K562 (cell line): ENCODE measurements at regions not wholly inside any gene's neighbourhood (a gene's known extent, or its start where the extent isn't known, plus 50 kb on each side); places are given as distances from the start of the nearest gene placed in this dataset.

Experiments
- ATAC-seq: fragments of 200-7000 bp; cut with Tn5 transposase; 3 replicates; pipeline ENCODE4 v1.9.1; 2020; ENCODE audit warnings: moderate library complexity
- BruUV-seq: library from RNA; stranded (reverse); fragments of 400-500 nt; replicated peaks from 2 replicates; lab custom pipeline; 2021; lab: Mats Ljungman, UMichigan
- CTCF ChIA-PET: fragments of 300-600 bp; formaldehyde crosslinking; extraction: SDS; loops from one replicate; lab custom pipeline; 2021; ENCODE audit warnings: low intra/inter-chr PET ratio; lab: Yijun Ruan, JAX
- POLR2A ChIA-PET: fragments of 300-600, 350-650 bp; sonication (Branson Sonifier 250); formaldehyde crosslinking; extraction: SDS; loops from one replicate; lab custom pipeline; 2021; ENCODE audit warnings: antibody characterized with exemption, inconsistent platforms; lab: Yijun Ruan, JAX
- DNase-seq, 4 experiments: peaks; one replicate each; pipeline versions ENCODE4 v3.0.0 to v3.0.0-alpha.2; 2011 to 2018; ENCODE audit warnings: low spot score in 3 of 4, mixed read lengths in 3 of 4; ENCODE audit errors: extremely low read depth in 1 of 4
- FAIRE-seq: peaks from 2 replicates; lab custom pipeline; 2011; peaks lifted over from hg19 to GRCh38; lab: Jason Lieb, UNC
- H2AFZ ChIP-seq: 2 replicates; pipeline ENCODE4 v1.6.0; 2011; ENCODE audit warnings: low read depth, low read length, control low read depth, inconsistent platforms
- H3K27ac ChIP-seq: fragments of 200-600 bp; 3 replicates; pipeline ENCODE4 v1.8.0; 2011; ENCODE audit warnings: low read depth, mild to moderate bottlenecking, control low read depth, inconsistent platforms, low read length, moderate library complexity, mixed read lengths; ENCODE audit errors: extremely low read depth
- H3K27me3 ChIP-seq, 2 experiments: fragments of 300-600 bp in 1 of 2; 2 replicates in 1 of 2; 3 replicates in 1 of 2; pipeline versions ENCODE4 v1.6.0 to v1.8.0; 2011; ENCODE audit warnings: inconsistent platforms in 2 of 2, low read length in 2 of 2, mild to moderate bottlenecking in 1 of 2, mixed read lengths in 1 of 2, moderate library complexity in 1 of 2; ENCODE audit not compliant: control insufficient read depth in 2 of 2, insufficient read depth in 2 of 2
- H3K36me3 ChIP-seq: fragments of 300-600 bp; 3 replicates; pipeline ENCODE4 v1.8.0; 2011; ENCODE audit warnings: mild to moderate bottlenecking, low read length, inconsistent platforms; ENCODE audit not compliant: control insufficient read depth, insufficient read depth
- H3K4me1 ChIP-seq, 2 experiments: fragments of 200-600 bp in 1 of 2; replicated peaks in 1 of 2; 2 replicates in 1 of 2; 3 replicates in 1 of 2; pipeline versions ENCODE4 v1.5.1 to v1.8.0; 2011; ENCODE audit warnings: inconsistent platforms in 2 of 2, low read length in 2 of 2, mild to moderate bottlenecking in 1 of 2, mixed read lengths in 1 of 2, moderate library complexity in 1 of 2; ENCODE audit not compliant: control insufficient read depth in 2 of 2, insufficient read depth in 2 of 2
- H3K4me2 ChIP-seq: 2 replicates; pipeline ENCODE4 v1.6.1; 2011; ENCODE audit warnings: low read length, control low read depth, inconsistent platforms, mixed read lengths; ENCODE audit not compliant: insufficient read depth
- H3K4me3 ChIP-seq: fragments of 200-600 bp; sonication (generic), shearing (Covaris generic); 2 replicates; pipeline ENCODE4 v1.5.1; 2016; ENCODE audit warnings: control low read depth, inconsistent platforms
- H3K79me2 ChIP-seq: fragments of 200-600 bp; 3 replicates; pipeline ENCODE4 v1.8.0; 2011; ENCODE audit warnings: low read length, inconsistent platforms; ENCODE audit not compliant: control insufficient read depth, insufficient read depth
- H3K9ac ChIP-seq, 2 experiments: 2 replicates each; pipeline versions ENCODE4 v1.6.0 to v1.6.1; 2011; ENCODE audit warnings: low read depth in 2 of 2, low read length in 2 of 2, control low read depth in 1 of 2, inconsistent platforms in 1 of 2, mild to moderate bottlenecking in 1 of 2, mixed read lengths in 1 of 2; ENCODE audit not compliant: insufficient read depth in 1 of 2
- H3K9me1 ChIP-seq: one replicate; pipeline ENCODE4 v1.6.0; 2011; ENCODE audit warnings: inconsistent platforms, mild to moderate bottlenecking, low read length, moderate library complexity; ENCODE audit not compliant: control insufficient read depth, insufficient read depth
- H3K9me3 ChIP-seq: replicated peaks from 2 replicates; pipeline ENCODE4 v1.5.1; 2011; ENCODE audit warnings: low read depth, low read length, inconsistent platforms; ENCODE audit not compliant: control insufficient read depth, insufficient read depth
- H4K20me1 ChIP-seq: replicated peaks from 2 replicates; pipeline ENCODE4 v1.6.1; 2011; ENCODE audit warnings: low read length, inconsistent platforms, mixed read lengths; ENCODE audit not compliant: control insufficient read depth, insufficient read depth
- CEBPB ChIP-seq: fragments of 450-650 bp; IDR thresholded peaks from 2 replicates; pipeline ENCODE4 v1.6.1; 2016; ENCODE audit warnings: missing genetic modification characterization, missing compliant biosample characterization
- EGR1 ChIP-seq: fragments of 450-650 bp; conservative IDR thresholded peaks from 2 replicates; pipeline ENCODE4 v1.6.1; 2017; ENCODE audit warnings: mild to moderate bottlenecking
- GABPB2 ChIP-seq: fragments of 250-450 bp; sonication (Bioruptor Pico); conservative IDR thresholded peaks from 2 replicates; pipeline ENCODE4 v1.5.1; 2021; ENCODE audit warnings: mild to moderate bottlenecking
- MEF2A ChIP-seq: IDR thresholded peaks from 2 replicates; pipeline ENCODE4 v1.6.1; 2011; ENCODE audit warnings: low read depth, mild to moderate bottlenecking, low read length, moderate library complexity; ENCODE audit not compliant: control insufficient read depth
- MTA2 ChIP-seq: fragments of 450-650 bp; IDR thresholded peaks from 2 replicates; pipeline ENCODE4 v1.6.1; 2016; ENCODE audit warnings: low read depth
- NR2F6 ChIP-seq: fragments of 450-650 bp; formaldehyde crosslinking; IDR thresholded peaks from 2 replicates; pipeline ENCODE4 v1.4.0; 2020; ENCODE audit warnings: mild to moderate bottlenecking
- PHTF2 ChIP-seq: fragments of 250-450 bp; sonication (Bioruptor Pico); IDR thresholded peaks from 2 replicates; pipeline ENCODE4 v1.5.0; 2021; ENCODE audit warnings: mild to moderate bottlenecking
- RFX7 ChIP-seq: fragments of 250-450 bp; sonication (Bioruptor Pico); IDR thresholded peaks from 2 replicates; pipeline ENCODE4 v1.5.1; 2021; ENCODE audit warnings: mild to moderate bottlenecking
- ZNF124 ChIP-seq: sonication (generic); formaldehyde crosslinking; IDR thresholded peaks from 2 replicates; pipeline ENCODE4 v1.8.1; 2022; ENCODE audit warnings: missing genetic modification reagents
- ZNF253 ChIP-seq: fragments of 250-450 bp; sonication (Bioruptor Pico); conservative IDR thresholded peaks from 2 replicates; pipeline ENCODE4 v1.6.1; 2021; ENCODE audit warnings: mild to moderate bottlenecking
- ZNF444 ChIP-seq: fragments of 250-450 bp; sonication (Bioruptor Pico); IDR thresholded peaks from 2 replicates; pipeline ENCODE4 v1.4.0; 2020; ENCODE audit warnings: mild to moderate bottlenecking, moderate library complexity
- WGBS: fragments of 100-300 bp; shearing (Covaris generic); methylation state at CpG from one replicate; pipeline ENCODE4 v1.1.6; 2016; ENCODE audit warnings: low coverage, mixed read lengths; ENCODE audit not compliant: insufficient coverage; ENCODE audit errors: missing lambda C conversion rate; 5-methylcytosine and 5-hydroxymethylcytosine counted together
- in situ Hi-C: fragments of 300-500 bp; cut with MboI; formaldehyde crosslinking; loops from 4 replicates; pipeline ENCODE4 v1.15.0; 2018; ENCODE audit warnings: inconsistent platforms, mixed read lengths
- intact Hi-C: fragments of 100-400 bp; cut with micrococcal nuclease; formaldehyde crosslinking; loops from 2 replicates; pipeline ENCODE4 v1.14.2; 2022
- TF ChIP-seq, protein P1 (sequence below): fragments of 450-650 bp; IDR thresholded peaks from 2 replicates; pipeline ENCODE4 v1.6.1; 2016; ENCODE audit warnings: antibody characterized with exemption

DNA sequence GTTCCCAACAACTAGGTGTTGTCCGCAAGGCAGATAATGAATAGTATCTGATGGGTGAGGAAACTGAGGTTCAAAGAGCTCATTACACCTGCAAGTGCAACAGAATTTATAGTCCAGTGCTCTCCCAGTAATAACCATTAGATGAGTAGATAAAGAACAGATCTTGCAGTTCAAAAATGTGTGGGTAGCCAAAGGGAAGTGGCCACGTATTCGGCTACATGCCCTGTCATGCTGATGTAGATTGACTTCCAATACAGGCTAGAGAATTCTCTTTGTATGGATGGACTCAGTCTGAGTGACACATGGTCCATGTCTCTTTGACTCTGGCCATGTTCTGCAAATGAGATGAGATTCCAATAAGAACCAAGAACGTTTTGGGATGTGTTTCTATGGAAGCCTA is 187.9 kb upstream of the LPP start:
- no peak for FAIRE-seq
- 2% methylated on average over 4 of the region's 4 CpGs for WGBS
- BruUV-seq = no TSS peak
- no peaks in the 10 kb centered on the region for H3K9me3 ChIP-seq
- no peak for DNase-seq
- H3K9me1 ChIP-seq = no peaks in the 10 kb centered on the region
- no peak overlapping the region for H2AFZ ChIP-seq
- H3K79me2 ChIP-seq = no peaks in the 10 kb centered on the region
- H3K27ac ChIP-seq = no peak overlapping the region
- TF ChIP-seq, protein P1, sequence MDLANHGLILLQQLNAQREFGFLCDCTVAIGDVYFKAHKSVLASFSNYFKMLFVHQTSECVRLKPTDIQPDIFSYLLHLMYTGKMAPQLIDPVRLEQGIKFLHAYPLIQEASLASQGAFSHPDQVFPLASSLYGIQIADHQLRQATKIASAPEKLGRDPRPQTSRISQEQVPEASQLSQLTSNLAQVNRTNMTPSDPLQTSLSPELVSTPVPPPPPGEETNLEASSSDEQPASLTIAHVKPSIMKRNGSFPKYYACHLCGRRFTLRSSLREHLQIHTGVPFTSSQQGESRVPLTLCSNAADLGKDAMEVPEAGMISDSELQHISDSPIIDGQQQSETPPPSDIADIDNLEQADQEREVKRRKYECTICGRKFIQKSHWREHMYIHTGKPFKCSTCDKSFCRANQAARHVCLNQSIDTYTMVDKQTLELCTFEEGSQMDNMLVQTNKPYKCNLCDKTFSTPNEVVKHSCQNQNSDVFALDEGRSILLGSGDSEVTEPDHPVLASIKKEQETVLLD = no peak
- TF ChIP-seq PHTF2 (CRISPR knock-in tag) (no peak), ZNF444 (CRISPR knock-in tag) (no peak), NR2F6 (no peak), ZNF253 (CRISPR knock-in tag) (no peak), MTA2 (no peak), ZNF124 (CRISPR knock-in tag) (no peak), GABPB2 (CRISPR knock-in tag) (no peak), RFX7 (CRISPR knock-in tag) (no peak), MEF2A (no peak), EGR1 (no peak), CEBPB (tag) (no peak)
- TF ChIP-seq, all 486 proteins: peak for 0
- in situ Hi-C loops (no loop called here), intact Hi-C loops (no loop called here)
- POLR2A ChIA-PET = no interaction called here
- Histone ChIP-seq H3K4me1 (no peaks in the 10 kb centered on the region), H3K4me2 (no peak overlapping the region), H4K20me1 (no peaks in the 10 kb centered on the region), H3K36me3 (no peaks in the 10 kb centered on the region), H3K9ac (no peak overlapping the region), H3K27me3 (no peaks in the 10 kb centered on the region), H3K4me3 (no peak overlapping the region)
- CTCF ChIA-PET = no interaction called here
- no peak for ATAC-seq
